ENCODE measurements at regions not wholly inside any gene's neighbourhood (a gene's known extent, or its start where the extent isn't known, plus 50 kb on each side); places are given as distances from the start of the nearest gene placed in this dataset.

GRCh38 chr12:131529196-131530040 lies 181.5 kb upstream of the SFSWAP start:
- no peak for TF ChIP-seq POLR2AphosphoS5 (IDR thresholded peaks at IDR 0.05; ENCODE audit: low read depth, low read length)
- TF ChIP-seq POLR2A (IDR thresholded peaks at IDR 0.05; ENCODE audit: low read depth, low read length), result no peak
- no peak for TF ChIP-seq TAF1 (IDR thresholded peaks at IDR 0.05; ENCODE audit: borderline replicate concordance, low read depth, low read length)

All from GM12892 (cell line).